GM23338 (cell line): ENCODE measurements at regions not wholly inside any gene's neighbourhood (a gene's known extent, or its start where the extent isn't known, plus 50 kb on each side); places are given as distances from the start of the nearest gene placed in this dataset.

ENCODE experiments used
- ATAC-seq: fragments of 200-7000 bp; cut with Tn5 transposase; 3 replicates; pipeline ENCODE4 v1.9.1; 2020
- DNase-seq: peaks from one replicate; pipeline ENCODE4 v3.0.0-alpha.2; 2015; ENCODE audit warnings: low spot score
- H2AFZ ChIP-seq: fragments of 200-600 bp; sonication (generic); 2 replicates; pipeline ENCODE4 v1.8.0; 2016; ENCODE audit warnings: antibody characterized with exemption, mild to moderate bottlenecking, moderate library complexity
- H3F3A ChIP-seq: fragments of 200-600 bp; sonication (generic); replicated peaks from 2 replicates; pipeline ENCODE4 v1.8.0; 2017; ENCODE audit warnings: antibody characterized with exemption, mixed run types, low read depth
- H3K27ac ChIP-seq: fragments of 200-600 bp; sonication (generic); 2 replicates; pipeline ENCODE4 v1.6.1; 2016; ENCODE audit warnings: low read depth
- H3K27me3 ChIP-seq: fragments of 200-600 bp; sonication (generic); 2 replicates; pipeline ENCODE4 v1.8.0; 2016; ENCODE audit warnings: mild to moderate bottlenecking, mixed run types, moderate library complexity; ENCODE audit not compliant: insufficient read depth
- H3K36me3 ChIP-seq: fragments of 200-600 bp; sonication (generic); 2 replicates; pipeline ENCODE4 v1.8.0; 2016; ENCODE audit warnings: mild to moderate bottlenecking; ENCODE audit not compliant: insufficient read depth
- H3K4me1 ChIP-seq: fragments of 200-600 bp; sonication (generic); 2 replicates; pipeline ENCODE4 v1.8.0; 2016; ENCODE audit warnings: mild to moderate bottlenecking, moderate library complexity; ENCODE audit not compliant: insufficient read depth
- H3K4me2 ChIP-seq: fragments of 200-600 bp; sonication (generic); 2 replicates; pipeline ENCODE4 v1.7.1; 2017; ENCODE audit warnings: mixed run types
- H3K4me3 ChIP-seq: fragments of 200-600 bp; sonication (generic); 2 replicates; pipeline ENCODE4 v1.6.1; 2016; ENCODE audit warnings: mixed run types
- H3K79me2 ChIP-seq: fragments of 200-600 bp; sonication (generic); replicated peaks from 2 replicates; pipeline ENCODE4 v1.8.0; 2017; ENCODE audit warnings: mild to moderate bottlenecking; ENCODE audit not compliant: insufficient read depth
- H3K9me2 ChIP-seq: fragments of 200-600 bp; sonication (generic); 2 replicates; pipeline ENCODE4 v1.8.0; 2017; ENCODE audit not compliant: insufficient read depth
- H4K20me1 ChIP-seq: fragments of 200-600 bp; sonication (generic); replicated peaks from 2 replicates; pipeline ENCODE4 v1.8.0; 2017; ENCODE audit warnings: mild to moderate bottlenecking; ENCODE audit not compliant: insufficient read depth
- H3K27ac Mint-ChIP-seq: 2 replicates; pipeline ENCODE4 v1.8.0; 2020; ENCODE audit warnings: inconsistent platforms, mild to moderate bottlenecking, moderate library complexity, mixed read lengths
- H3K27me3 Mint-ChIP-seq: 3 replicates; pipeline ENCODE4 v1.8.0; 2022; ENCODE audit warnings: low read depth, mild to moderate bottlenecking, moderate library complexity, mixed read lengths, inconsistent platforms; ENCODE audit not compliant: insufficient read depth, poor library complexity
- H3K36me3 Mint-ChIP-seq: 3 replicates; pipeline ENCODE4 v1.8.0; 2021; ENCODE audit warnings: low read depth, mild to moderate bottlenecking, inconsistent platforms, moderate library complexity, mixed read lengths
- H3K4me1 Mint-ChIP-seq: 3 replicates; pipeline ENCODE4 v1.8.0; 2020; ENCODE audit warnings: mild to moderate bottlenecking, inconsistent platforms, mixed read lengths
- H3K4me3 Mint-ChIP-seq: 3 replicates; pipeline ENCODE4 v1.8.0; 2021; ENCODE audit warnings: moderate library complexity, mild to moderate bottlenecking, inconsistent platforms, mixed read lengths
- H3K9me3 Mint-ChIP-seq: 3 replicates; pipeline ENCODE4 v1.8.0; 2020; ENCODE audit warnings: moderate library complexity, mild to moderate bottlenecking, inconsistent platforms, mixed read lengths
- CREB1 ChIP-seq: fragments of 250-450 bp; sonication (Bioruptor Pico); IDR thresholded peaks from 2 replicates; pipeline ENCODE4 v1.5.0; 2020; ENCODE audit warnings: low read depth, mild to moderate bottlenecking, moderate library complexity
- NANOG ChIP-seq: IDR thresholded peaks from 2 replicates; pipeline ENCODE4 v1.6.1; 2016; ENCODE audit warnings: antibody characterized with exemption, borderline replicate concordance
- REST ChIP-seq: IDR thresholded peaks from one replicate; pipeline ENCODE4 v1.6.1; 2018; ENCODE audit warnings: antibody characterized with exemption; ENCODE audit not compliant: unreplicated experiment
- STAT1 ChIP-seq: IDR thresholded peaks from one replicate; pipeline ENCODE4 v1.6.1; 2016; ENCODE audit warnings: antibody characterized with exemption; ENCODE audit not compliant: unreplicated experiment
- ZNF114 ChIP-seq: fragments of 250-450 bp; sonication (Bioruptor Pico); IDR thresholded peaks from 2 replicates; pipeline ENCODE4 v1.5.0; 2020; ENCODE audit warnings: mild to moderate bottlenecking, moderate library complexity
- TF ChIP-seq, protein P1 (sequence below): fragments of 250-450 bp; sonication (Bioruptor Pico); IDR thresholded peaks from 2 replicates; pipeline ENCODE4 v1.5.0; 2020; ENCODE audit warnings: mild to moderate bottlenecking, moderate library complexity

DNA sequence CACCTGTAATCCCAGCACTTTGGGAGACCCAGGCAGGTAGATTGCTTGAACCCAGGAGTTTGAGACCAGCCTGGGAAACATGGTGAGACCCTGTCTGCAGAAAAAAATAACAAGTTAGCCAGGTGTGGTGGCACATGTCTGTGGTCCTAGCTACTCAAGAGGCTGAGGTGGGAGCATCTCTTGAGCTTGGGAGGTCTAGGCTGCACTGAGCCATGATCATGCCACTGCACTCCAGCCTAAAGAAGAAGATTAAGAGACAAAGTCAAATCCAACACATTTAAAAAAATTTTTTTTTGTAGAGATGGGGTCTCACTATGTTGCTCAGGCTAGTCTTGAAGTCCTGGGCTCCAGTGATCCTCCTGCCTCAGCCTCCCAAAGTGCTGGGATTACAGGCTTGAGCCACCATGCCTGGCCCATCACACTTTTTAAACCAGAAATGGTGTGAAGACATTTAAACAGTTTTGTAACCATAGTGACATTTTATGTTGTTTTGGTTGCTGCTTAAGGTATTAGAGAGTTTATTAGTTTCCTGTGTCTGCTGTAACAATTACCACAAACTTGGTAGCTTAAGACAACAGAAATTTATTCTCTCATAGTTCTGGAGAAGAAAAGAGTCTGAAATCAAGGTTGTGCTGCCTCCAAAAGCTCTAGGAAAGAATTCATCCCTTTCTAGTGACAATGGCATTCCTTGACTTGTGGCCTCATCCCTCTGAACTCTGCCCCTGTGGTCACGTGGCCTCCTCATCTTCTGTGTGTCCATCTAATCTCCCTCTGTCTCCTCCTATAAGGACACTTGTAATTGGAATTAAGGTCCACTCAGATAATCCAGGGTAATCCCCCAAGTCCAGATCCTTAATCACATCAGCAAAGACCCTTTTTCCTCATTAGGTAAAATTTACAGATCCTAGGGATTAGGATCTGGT lies 104.6 kb upstream of the TNFAIP3 start (continued):
- TF ChIP-seq, protein P1, sequence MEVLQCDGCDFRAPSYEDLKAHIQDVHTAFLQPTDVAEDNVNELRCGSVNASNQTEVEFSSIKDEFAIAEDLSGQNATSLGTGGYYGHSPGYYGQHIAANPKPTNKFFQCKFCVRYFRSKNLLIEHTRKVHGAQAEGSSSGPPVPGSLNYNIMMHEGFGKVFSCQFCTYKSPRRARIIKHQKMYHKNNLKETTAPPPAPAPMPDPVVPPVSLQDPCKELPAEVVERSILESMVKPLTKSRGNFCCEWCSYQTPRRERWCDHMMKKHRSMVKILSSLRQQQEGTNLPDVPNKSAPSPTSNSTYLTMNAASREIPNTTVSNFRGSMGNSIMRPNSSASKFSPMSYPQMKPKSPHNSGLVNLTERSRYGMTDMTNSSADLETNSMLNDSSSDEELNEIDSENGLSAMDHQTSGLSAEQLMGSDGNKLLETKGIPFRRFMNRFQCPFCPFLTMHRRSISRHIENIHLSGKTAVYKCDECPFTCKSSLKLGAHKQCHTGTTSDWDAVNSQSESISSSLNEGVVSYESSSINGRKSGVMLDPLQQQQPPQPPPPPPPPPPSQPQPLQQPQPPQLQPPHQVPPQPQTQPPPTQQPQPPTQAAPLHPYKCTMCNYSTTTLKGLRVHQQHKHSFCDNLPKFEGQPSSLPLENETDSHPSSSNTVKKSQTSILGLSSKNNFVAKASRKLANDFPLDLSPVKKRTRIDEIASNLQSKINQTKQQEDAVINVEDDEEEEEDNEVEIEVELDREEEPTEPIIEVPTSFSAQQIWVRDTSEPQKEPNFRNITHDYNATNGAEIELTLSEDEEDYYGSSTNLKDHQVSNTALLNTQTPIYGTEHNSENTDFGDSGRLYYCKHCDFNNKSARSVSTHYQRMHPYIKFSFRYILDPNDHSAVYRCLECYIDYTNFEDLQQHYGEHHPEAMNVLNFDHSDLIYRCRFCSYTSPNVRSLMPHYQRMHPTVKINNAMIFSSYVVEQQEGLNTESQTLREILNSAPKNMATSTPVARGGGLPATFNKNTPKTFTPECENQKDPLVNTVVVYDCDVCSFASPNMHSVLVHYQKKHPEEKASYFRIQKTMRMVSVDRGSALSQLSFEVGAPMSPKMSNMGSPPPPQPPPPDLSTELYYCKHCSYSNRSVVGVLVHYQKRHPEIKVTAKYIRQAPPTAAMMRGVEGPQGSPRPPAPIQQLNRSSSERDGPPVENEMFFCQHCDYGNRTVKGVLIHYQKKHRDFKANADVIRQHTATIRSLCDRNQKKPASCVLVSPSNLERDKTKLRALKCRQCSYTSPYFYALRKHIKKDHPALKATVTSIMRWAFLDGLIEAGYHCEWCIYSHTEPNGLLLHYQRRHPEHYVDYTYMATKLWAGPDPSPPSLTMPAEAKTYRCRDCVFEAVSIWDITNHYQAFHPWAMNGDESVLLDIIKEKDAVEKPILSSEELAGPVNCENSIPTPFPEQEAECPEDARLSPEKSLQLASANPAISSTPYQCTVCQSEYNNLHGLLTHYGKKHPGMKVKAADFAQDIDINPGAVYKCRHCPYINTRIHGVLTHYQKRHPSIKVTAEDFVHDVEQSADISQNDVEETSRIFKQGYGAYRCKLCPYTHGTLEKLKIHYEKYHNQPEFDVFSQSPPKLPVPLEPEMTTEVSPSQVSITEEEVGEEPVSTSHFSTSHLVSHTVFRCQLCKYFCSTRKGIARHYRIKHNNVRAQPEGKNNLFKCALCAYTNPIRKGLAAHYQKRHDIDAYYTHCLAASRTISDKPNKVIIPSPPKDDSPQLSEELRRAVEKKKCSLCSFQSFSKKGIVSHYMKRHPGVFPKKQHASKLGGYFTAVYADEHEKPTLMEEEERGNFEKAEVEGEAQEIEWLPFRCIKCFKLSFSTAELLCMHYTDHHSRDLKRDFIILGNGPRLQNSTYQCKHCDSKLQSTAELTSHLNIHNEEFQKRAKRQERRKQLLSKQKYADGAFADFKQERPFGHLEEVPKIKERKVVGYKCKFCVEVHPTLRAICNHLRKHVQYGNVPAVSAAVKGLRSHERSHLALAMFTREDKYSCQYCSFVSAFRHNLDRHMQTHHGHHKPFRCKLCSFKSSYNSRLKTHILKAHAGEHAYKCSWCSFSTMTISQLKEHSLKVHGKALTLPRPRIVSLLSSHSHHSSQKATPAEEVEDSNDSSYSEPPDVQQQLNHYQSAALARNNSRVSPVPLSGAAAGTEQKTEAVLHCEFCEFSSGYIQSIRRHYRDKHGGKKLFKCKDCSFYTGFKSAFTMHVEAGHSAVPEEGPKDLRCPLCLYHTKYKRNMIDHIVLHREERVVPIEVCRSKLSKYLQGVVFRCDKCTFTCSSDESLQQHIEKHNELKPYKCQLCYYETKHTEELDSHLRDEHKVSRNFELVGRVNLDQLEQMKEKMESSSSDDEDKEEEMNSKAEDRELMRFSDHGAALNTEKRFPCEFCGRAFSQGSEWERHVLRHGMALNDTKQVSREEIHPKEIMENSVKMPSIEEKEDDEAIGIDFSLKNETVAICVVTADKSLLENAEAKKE (CRISPR knock-in tag) = no peak
- no peak for TF ChIP-seq ZNF114
- no peak for TF ChIP-seq NANOG
- TF ChIP-seq CREB1 (CRISPR knock-in tag) = no peak
- TF ChIP-seq STAT1 = no peak

DNA sequence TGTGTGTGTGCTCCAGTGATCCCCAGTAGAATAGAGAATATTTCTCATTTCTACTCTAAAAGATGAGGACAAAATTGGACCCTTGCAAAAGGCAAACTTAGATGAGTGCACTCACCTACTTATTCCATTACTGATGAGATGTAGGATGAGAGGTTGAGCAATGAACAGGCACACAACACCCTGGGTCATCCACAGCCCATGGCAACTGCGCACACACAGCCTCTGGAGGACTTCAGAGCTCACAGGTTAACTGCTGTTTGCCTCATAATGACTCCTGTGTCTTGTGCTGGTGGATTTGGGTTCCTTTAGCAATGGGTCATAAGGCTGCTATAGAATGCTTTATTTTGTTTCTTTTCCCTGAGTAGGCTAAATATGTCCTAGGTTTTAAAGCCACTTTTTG lies 103.6 kb upstream of the TNFAIP3 start:
- no peaks in the 10 kb centered on the region for H4K20me1 ChIP-seq
- H2AFZ ChIP-seq = no peak overlapping the region
- Mint-ChIP-seq H3K4me3 (no peak overlapping the region), H3K27me3 (peaks cover 4% of the 10 kb centered on the region), H3K36me3 (no peaks in the 10 kb centered on the region), H3K27ac (no peak overlapping the region), H3K9me3 (no peaks in the 10 kb centered on the region), H3K4me1 (no peaks in the 10 kb centered on the region)
- no peak for TF ChIP-seq REST
- no peak overlapping the region for H3K4me2 ChIP-seq
- H3K4me1 ChIP-seq = no peaks in the 10 kb centered on the region
- no peak for ATAC-seq
- no peaks in the 10 kb centered on the region for H3K79me2 ChIP-seq
- no peaks in the 10 kb centered on the region for H3K36me3 ChIP-seq
- H3K27me3 ChIP-seq = no peaks in the 10 kb centered on the region
- DNase-seq = no peak
- H3K27ac ChIP-seq = no peak overlapping the region
- no peak overlapping the region for H3K4me3 ChIP-seq
- H3K9me2 ChIP-seq = peaks cover 5% of the 10 kb centered on the region; the same call in 1 of the 2 replicates
- H3F3A ChIP-seq = no peaks in the 10 kb centered on the region
